GM12801 (cell line): ENCODE measurements at regions not wholly inside any gene's neighbourhood (a gene's known extent, or its start where the extent isn't known, plus 50 kb on each side); places are given as distances from the start of the nearest gene placed in this dataset.

Experiments
- TF ChIP-seq, protein P1 (sequence below): IDR thresholded peaks from one replicate; pipeline ENCODE4 v1.5.1; 2011; ENCODE audit warnings: control low read depth; ENCODE audit not compliant: insufficient read length; ENCODE audit errors: extremely low read depth

DNA sequence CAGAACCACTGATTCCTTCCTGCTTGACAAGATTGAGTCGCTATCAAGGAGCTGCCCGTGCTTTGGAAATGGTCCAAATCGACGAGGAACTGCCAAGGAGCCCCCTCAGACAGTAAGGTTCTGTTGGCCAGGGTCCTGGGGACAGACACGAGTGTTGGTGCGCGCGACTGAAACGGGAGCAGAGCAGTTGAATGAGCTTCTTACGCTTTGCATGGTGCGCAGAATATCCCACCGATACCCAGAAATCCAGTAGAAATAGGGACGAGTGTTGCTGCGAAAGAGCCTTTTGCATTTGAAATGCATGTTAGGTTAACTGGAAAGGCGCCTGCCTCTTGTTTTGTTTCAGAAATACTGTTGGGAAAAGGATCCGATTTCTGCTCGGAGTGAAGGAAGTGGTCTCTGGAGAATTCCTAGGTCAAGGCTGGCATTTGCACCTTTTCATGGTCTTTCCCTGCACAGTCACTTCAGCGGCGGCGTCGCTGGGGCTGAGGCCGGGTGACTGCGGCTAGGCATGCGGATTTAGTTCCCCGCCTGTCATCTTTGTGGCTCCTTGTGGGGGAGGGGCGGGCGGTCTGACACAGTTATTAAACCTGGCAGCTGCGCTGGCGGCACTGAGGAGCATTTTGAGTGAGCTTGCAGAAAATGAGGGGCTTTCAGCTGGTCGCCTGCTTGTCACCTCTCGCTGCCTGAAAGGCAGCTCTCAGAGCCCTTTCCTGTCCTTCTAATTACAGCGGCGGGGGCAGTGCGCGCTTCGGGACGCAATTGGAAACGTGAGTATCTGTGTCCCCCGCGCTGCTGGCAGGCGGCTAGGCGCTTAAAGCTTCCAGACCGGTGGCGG lies 51.5 kb upstream of the TRIM2 start:
- TF ChIP-seq, protein P1, sequence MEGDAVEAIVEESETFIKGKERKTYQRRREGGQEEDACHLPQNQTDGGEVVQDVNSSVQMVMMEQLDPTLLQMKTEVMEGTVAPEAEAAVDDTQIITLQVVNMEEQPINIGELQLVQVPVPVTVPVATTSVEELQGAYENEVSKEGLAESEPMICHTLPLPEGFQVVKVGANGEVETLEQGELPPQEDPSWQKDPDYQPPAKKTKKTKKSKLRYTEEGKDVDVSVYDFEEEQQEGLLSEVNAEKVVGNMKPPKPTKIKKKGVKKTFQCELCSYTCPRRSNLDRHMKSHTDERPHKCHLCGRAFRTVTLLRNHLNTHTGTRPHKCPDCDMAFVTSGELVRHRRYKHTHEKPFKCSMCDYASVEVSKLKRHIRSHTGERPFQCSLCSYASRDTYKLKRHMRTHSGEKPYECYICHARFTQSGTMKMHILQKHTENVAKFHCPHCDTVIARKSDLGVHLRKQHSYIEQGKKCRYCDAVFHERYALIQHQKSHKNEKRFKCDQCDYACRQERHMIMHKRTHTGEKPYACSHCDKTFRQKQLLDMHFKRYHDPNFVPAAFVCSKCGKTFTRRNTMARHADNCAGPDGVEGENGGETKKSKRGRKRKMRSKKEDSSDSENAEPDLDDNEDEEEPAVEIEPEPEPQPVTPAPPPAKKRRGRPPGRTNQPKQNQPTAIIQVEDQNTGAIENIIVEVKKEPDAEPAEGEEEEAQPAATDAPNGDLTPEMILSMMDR = no peak

DNA sequence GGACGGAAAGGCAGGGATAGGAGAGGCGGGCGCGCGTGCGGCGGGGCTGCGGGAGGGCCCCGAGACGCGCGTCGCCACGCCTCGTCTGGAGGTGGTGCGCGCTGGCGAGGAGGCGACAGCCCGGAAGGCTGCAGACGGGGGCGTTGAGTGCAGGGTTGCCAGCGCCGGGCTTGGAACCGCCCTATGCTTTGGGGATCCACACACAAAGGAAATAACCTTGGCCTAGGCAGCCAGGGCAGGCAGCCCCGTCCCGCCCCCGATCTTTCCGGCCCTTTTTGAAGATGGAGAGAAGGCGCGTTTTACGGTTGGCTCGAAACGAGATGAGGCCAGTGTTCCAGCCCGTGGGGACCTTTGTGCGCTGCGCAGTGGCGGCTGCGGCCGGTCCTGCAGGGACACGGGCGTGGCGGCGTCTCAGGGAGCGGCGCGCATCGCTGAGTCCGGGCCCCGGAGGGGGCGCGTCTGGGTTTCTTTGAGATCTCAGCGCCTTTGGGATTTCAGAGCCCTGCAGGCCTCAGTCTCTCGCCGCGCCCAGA lies 50.8 kb upstream of the TRIM2 start:
- TF ChIP-seq, protein P1 = no peak

DNA sequence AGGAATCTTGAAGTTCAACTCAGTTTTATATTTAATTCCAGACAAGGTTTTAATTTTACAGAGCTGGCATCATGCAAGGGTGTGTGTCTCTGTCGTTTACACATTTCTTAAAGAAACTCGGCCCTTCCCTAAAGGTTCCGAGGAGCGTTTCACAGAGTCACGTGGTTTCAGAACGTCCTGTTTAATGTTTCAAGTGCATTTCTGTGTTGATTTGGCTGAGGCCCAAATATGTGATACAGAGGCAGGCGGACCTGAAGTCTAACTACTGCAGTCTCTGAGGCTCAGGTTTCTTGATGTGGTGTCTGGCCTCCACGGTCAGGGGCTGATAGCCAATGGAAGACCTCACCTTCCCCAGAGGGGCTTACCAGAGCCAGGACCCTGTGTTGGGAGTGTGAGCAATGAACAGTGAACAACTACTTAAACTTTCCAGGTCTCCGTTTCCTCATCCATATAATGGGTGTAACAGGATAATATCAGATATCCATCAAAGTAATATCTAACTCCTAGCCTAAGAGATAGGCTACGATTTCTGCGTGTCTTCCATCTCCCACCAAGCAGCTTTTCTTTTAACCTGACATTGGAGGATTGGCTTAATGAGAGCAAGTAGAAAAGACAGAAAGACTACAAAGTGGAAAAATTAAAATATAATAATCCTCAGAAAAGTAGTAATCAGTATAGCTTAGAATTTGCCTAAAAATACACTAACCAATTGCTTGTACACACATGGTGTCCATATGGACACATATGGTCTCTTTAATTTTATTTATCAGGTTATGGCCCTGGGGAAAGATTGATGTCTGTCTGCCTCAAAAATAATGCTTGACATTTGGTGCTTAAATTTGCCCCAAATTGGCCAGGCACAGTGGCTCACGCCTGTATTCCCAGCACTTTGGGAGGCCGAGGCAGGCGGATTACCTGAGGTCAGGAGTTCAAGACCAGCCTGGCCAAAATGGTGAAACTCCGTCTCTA lies 50.0 kb upstream of the TRIM2 start:
- TF ChIP-seq, protein P1 = no peak
